ENCODE measurements at regions not wholly inside any gene's neighbourhood (a gene's known extent, or its start where the extent isn't known, plus 50 kb on each side); places are given as distances from the start of the nearest gene placed in this dataset.

GRCh38 chr10:129335942-129336341 lies 131.1 kb upstream of the MGMT start:
- TF ChIP-seq REST (IDR thresholded peaks at IDR 0.05; ENCODE audit: borderline replicate concordance) (no peak), SMC3 (conservative IDR thresholded peaks at IDR 0.05; ENCODE audit: poor library complexity) (no peak), CTCF (IDR thresholded peaks at IDR 0.05; ENCODE audit: poor library complexity, severe bottlenecking) (no peak)
